OCI-LY7 (cell line): ENCODE measurements at regions not wholly inside any gene's neighbourhood (a gene's known extent, or its start where the extent isn't known, plus 50 kb on each side); places are given as distances from the start of the nearest gene placed in this dataset.

Source experiments
- EZH2phosphoT487 ChIP-seq: fragments of 200-600 bp; sonication (generic); IDR thresholded peaks from 2 replicates; pipeline ENCODE4 v1.6.1; 2018; ENCODE audit warnings: low read depth, borderline replicate concordance, mild to moderate bottlenecking, mixed run types, antibody characterized with exemption, low read length, moderate library complexity, mixed read lengths
- TF ChIP-seq, protein P1 (sequence below): fragments of 200-600 bp; sonication (generic); conservative IDR thresholded peaks from 2 replicates; pipeline ENCODE4 v1.5.1; 2014; ENCODE audit warnings: mild to moderate bottlenecking, antibody characterized with exemption, low read length, moderate library complexity, mixed read lengths

DNA sequence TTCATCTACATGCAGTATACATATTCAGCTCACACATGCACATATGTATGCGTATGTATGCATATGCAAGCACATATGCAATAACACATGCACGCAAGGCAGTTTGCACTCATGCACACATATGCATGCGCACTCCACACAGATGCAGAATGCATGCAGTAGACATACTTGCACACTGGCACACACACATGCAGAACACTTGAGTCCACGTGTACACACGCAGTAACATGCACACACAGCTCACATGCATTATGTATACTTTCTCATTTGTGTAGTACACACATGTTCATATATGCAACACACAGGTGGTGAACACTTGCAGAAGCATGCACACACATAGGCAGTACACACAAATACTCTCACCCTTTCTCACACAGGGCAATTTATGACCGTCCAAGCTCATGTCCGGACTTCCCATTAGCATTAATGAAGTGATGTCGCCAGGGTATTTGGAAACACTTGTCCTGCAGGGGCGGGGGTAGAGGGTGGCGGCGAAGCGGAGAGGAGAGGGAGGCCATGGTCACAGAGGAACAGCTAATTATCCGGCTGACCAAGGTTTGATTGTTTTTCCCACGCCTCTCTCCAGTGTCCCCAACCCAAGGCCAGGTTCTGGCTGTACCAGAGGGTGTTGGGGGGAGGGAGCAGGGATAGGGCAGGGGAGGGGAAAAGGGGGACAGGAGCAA lies 91.3 kb downstream of the VEGFA start:
- TF ChIP-seq, protein P1, sequence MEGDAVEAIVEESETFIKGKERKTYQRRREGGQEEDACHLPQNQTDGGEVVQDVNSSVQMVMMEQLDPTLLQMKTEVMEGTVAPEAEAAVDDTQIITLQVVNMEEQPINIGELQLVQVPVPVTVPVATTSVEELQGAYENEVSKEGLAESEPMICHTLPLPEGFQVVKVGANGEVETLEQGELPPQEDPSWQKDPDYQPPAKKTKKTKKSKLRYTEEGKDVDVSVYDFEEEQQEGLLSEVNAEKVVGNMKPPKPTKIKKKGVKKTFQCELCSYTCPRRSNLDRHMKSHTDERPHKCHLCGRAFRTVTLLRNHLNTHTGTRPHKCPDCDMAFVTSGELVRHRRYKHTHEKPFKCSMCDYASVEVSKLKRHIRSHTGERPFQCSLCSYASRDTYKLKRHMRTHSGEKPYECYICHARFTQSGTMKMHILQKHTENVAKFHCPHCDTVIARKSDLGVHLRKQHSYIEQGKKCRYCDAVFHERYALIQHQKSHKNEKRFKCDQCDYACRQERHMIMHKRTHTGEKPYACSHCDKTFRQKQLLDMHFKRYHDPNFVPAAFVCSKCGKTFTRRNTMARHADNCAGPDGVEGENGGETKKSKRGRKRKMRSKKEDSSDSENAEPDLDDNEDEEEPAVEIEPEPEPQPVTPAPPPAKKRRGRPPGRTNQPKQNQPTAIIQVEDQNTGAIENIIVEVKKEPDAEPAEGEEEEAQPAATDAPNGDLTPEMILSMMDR = no peak
- TF ChIP-seq EZH2phosphoT487 = no peak
